Transverse colon (tissue), 4 donors: ENCODE measurements at regions not wholly inside any gene's neighbourhood (a gene's known extent, or its start where the extent isn't known, plus 50 kb on each side); places are given as distances from the start of the nearest gene placed in this dataset.

ENCODE experiments used
- EP300 ChIP-seq: sonication (generic); formaldehyde crosslinking; IDR thresholded peaks from one replicate; pipeline ENCODE4 v1.6.1; 2017; ENCODE audit warnings: antibody characterized with exemption, low read depth
- POLR2A ChIP-seq: fragments of 450-650 bp; IDR thresholded peaks from one replicate; pipeline ENCODE4 v1.6.1; 2016; ENCODE audit warnings: antibody characterized with exemption, mild to moderate bottlenecking, moderate library complexity
- POLR2AphosphoS5 ChIP-seq, 3 donors: sonication (generic); formaldehyde crosslinking; IDR thresholded peaks; one replicate each; pipeline ENCODE4 v1.6.1; 2016; ENCODE audit warnings: antibody characterized with exemption in 3 of 3
- TF ChIP-seq, protein P1 (sequence below), 5 experiments: fragments of 200-600 bp in 3 of 5; fragments of 450-650 bp in 2 of 5; sonication (generic) in 3 of 5; IDR thresholded peaks; 1 replicate in 2 of 5; 2 replicates in 3 of 5; pipeline ENCODE4 v1.5.1; 2016 to 2017; ENCODE audit warnings: antibody characterized with exemption in 5 of 5, inconsistent platforms in 3 of 5, mild to moderate bottlenecking in 2 of 5, moderate library complexity in 1 of 5

DNA sequence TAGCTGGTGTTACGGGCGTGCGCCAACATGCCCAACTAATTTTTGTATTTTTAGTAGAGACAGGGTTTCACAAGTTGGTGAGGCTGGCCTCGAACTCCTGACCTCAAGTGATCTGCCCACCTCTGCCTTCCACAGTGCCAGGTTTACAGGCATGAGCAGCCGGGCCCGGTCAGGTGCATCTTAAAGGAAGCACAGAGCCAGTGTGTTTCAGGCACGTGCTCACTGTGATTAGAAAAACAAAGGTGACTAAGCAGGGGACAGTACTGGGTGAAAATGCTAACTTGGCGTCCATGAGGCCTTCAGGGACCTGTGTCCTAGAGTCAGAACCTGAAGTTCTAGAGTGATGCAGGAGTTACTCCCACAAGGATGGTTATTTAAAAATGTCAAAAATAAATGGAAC is 60.0 kb upstream of the GJA8 start:
- TF ChIP-seq POLR2A (no peak), POLR2AphosphoS5 (IDR thresholded peaks at IDR 0.05) (no peak), EP300 (no peak)
- TF ChIP-seq, protein P1, sequence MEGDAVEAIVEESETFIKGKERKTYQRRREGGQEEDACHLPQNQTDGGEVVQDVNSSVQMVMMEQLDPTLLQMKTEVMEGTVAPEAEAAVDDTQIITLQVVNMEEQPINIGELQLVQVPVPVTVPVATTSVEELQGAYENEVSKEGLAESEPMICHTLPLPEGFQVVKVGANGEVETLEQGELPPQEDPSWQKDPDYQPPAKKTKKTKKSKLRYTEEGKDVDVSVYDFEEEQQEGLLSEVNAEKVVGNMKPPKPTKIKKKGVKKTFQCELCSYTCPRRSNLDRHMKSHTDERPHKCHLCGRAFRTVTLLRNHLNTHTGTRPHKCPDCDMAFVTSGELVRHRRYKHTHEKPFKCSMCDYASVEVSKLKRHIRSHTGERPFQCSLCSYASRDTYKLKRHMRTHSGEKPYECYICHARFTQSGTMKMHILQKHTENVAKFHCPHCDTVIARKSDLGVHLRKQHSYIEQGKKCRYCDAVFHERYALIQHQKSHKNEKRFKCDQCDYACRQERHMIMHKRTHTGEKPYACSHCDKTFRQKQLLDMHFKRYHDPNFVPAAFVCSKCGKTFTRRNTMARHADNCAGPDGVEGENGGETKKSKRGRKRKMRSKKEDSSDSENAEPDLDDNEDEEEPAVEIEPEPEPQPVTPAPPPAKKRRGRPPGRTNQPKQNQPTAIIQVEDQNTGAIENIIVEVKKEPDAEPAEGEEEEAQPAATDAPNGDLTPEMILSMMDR (IDR thresholded peaks at IDR 0.05), result no peak
